ENCODE measurements at regions not wholly inside any gene's neighbourhood (a gene's known extent, or its start where the extent isn't known, plus 50 kb on each side); places are given as distances from the start of the nearest gene placed in this dataset.

DNA sequence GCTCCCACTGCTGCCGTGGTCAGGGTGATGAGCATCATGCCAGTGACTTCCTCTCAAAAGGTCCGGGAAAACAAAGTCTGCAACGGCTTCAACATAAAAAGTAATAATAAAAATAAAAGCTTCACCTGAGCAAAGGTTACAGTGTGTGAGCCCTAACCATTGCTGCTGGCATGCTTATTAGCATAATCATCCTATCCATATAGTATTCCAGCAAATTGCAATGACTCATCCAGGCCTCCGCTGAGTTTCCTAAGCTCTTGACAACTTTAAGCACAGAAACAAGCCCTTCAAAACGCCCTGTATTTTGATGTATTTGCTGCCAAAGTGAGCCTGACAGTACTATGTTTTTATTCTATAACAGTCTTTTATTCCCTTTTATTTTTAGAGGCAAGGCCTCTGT lies 100.5 kb downstream of the AASDH start:
- DNase-seq: no peak

DNA sequence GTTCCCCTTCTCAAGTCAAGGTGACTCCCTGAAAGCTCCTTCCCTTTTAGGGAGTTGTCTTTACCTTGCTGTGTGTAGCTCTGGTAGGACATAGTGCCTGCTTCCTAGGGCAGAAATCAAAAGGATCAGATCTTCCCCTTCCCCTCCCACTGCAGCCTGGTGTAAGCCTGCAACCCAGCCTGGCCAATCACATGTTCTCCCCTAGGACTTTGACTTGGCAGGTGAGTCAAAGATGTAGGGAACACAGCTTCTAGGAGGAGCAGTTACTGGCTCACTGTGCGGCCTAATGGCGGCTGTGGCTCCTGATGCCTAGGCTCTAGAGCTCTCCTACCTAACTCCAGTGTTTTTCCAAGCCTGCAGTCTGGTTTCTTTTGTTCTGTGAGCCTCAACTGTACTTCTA lies 103.9 kb downstream of the AASDH start:
- DNase-seq: no peak

DNA sequence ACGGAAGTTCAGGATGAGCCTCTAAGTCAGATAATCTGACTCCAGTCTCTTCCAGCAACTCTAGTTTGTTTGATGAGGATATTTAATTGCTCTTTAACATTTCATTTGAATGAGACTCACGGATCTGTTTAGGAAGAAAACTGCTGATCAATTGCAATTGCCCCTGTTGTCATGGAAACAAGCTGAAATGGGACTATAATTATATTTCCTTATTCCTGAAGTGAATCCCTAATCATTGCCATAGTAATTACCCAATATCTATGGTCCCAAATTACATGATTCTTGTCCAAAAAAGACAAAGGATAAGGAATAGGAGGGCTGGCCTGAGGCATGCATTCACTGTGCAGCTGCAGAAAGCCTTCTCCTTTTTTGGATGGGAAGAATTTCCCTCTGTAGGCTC lies 105.3 kb downstream of the AASDH start:
- no peak for DNase-seq

DNA sequence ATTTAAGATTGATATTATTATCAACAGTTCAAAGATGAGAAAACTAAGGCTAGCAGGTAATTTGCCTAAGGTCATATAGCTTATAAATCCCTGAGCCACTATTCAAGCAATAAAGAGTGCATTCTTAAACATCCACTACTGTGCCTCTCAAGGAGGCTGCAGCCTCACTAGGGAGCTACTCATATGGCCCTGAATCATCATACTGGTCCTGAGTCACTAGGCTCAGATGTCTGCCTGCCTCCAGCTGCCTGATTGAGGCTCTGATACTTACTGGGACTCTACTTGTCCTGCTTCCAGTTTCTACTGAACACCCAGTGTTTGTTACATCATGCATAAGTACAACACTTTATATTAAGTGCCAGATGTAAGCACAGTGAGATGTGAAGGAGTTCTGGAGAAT lies 110.7 kb downstream of the AASDH start:
- no peak for DNase-seq

DNA sequence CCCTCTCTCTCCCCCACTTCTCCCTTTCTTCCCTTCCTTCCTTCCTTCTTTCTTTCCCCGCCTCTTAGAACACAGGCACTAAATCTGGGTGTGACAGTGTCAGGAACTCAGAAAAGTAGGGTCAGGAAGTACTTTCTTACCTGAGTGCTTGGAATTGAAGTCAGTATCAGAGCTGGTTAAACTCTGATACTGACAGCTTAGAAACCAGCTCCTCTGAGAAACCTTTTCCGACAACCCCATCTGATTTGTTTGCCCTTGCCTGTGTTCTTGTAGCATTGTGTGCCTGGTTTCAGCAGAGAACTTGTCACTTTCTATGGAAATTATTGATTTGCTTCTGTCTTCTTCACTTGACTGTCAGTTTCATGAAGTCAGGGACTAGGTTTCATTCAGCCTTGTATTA lies 113.9 kb downstream of the AASDH start:
- DNase-seq: no peak

DNA sequence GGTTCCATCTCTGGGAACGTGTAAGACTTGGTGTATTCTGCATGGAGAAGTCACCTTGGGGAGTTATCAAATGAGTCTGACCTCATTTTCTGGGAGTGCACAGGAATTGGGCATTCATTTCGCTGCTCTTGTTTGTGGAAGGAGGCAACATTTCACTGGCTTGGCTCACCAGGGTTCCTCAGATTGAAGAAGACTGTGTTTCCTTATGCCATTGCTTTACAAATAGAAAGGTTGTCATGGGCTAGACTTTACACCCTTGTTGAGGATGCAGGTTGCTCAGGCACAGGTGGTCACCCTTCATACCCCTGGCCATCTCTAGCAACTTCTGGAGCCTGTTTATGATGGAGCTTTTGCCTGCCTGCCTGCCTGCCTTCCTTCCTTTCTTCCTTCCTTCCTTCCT lies 114.4 kb downstream of the AASDH start:
- no peak for DNase-seq

DNA sequence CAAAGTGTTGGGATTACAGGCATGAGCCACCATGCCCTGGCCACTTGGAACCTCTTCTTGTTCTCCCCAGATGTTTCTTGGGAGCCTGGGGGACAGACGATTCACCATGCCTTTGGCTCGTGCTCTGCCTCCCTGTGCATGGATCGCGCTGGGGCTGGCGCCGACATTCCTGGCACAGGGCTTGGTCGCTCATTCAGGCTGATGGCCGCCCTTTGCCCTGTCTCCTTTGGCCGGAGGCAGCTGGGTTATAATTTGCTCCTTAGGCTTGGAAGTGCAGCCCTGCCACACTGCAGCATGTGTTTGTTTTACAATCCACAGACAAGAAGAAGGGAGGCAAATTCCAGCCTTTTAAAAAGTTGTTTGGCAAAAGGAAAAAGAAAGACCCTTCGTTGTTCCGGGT lies 115.3 kb downstream of the AASDH start:
- DNase-seq: no peak

DNA sequence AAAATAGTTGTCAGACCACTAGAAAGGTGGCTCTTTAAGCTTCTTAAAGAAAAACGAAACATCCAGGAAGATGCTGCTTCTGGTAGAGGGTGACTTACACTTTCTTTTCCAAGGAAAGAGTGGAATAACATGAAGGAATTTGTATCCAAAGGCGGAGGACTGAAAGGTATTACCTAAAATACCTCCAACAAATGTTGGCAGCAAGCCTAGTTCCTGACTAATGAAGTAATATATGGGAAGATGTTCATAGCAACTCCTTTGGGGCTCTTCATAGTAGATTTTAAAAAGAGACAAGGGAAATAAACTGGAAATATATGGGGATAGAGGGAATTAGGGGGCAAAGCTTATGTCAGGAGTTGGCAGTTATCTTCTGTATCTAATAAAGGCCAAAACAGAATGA lies 116.2 kb downstream of the AASDH start:
- DNase-seq: peak; percentile 72

DNA sequence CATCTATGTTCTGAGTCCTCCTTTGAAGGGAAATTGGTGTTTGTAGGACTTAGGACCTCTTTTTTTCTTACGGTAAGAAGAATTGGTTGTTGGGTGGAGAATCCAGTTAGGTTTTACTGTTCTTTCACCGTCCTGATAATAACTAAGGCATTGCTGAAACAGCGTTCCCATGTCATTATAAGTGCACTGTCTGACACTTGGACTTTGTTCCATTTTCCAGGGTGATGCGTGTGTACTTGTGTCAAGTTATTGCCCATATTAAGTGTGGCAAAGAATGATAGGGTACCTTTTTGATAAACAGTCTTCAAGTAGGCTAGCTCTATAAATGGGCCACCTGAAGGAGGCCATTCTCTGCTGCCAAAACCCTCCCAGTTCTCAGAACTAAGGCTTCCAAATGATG lies 119.7 kb downstream of the AASDH start:
- no peak for DNase-seq

DNA sequence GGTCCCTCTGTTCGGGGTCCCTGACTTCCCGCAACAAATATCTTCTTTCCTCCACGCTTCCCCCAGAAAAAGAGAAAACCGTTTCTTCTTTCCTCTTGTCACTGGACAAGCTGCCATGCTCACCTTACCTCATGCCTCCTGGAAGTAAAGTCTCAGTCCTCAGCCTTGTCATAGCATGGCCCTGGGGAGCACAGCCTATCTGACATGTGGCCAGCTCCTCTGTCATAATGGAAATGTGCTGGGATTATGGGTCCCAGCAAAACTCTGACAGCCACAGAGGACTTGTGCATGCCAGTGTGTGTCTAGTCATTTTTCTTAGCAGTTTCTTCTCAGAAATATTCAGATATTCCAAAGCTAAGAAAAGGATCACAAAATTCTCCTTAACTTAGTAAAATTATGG lies 122.4 kb downstream of the AASDH start:
- no peak for DNase-seq

DNA sequence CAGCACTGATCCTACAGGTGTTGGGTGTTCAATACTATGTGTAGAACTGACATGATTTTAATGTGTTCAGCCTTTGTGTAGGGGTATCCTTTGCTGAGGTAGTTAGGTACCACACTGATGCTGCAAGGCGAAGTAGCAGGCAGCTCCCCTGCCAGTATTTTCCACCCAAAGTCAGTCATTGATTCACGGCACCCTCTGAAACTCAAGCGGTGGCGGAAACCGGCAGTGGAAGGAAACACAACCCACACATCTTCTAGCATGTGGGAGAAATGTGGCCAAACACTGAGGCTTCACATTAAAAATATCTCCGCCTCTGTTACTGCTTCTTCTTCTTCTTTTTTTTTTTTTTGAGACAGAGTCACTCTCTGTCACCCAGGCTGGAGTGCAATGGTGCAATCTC lies 126.3 kb downstream of the AASDH start:
- DNase-seq: no peak

DNA sequence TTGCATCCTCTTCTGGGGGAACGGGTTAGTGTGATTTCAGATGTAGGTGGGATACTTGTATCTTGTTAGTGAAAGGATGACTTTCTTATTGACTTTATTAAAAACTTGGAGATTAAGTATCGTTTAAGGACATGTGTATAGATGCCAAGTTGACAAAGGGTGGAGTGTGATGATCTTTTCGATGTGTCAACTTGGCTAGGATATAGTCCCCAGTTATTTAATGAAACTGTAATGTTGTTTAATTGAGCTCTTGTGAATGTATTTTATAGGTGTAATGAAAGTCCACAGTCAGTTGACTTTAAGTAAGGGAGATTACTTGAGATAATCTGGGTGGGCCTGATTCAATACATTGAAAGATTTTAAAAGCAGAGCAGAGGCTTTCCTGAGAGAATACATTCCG lies 127.0 kb downstream of the AASDH start:
- no peak for DNase-seq

DNA sequence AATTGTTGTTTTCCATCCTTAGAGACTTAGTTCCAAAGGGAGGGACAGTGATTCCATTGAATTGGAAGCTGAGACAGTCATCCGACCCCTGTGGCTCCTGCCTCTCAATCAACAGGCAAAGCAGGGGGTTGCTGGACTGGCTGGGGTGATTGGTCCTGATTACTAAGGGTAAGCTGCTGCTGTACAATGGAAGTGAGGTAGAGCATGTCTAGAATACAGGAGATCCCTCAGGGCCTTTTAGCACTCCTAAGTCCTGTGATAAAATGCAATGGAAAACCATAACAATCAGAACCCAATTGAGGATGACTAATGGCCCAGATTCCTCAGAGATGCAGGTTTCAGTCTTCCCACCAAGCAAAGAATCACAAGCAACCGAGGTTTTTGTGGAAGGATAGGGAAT lies 127.6 kb downstream of the AASDH start:
- peak; percentile 32 for DNase-seq

DNA sequence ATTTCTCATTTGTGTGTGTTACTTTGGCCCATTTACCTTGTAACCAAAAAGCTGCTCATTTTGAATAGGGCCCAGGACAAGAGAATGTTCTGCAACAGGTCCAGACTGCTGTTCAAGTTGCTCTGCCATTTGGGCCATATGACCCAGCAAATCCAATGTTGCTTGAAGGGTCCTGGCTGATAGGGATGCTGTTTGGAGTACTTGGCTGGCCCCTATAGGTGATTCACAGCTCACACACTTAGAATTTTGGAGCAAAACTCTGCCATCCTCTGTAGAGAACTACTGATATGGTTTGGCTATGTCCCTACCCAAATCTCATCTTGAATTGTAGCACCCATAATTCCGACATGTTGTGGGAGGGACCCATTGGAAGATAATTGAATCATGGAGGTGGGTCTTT lies 131.5 kb downstream of the AASDH start:
- DNase-seq: no peak

DNA sequence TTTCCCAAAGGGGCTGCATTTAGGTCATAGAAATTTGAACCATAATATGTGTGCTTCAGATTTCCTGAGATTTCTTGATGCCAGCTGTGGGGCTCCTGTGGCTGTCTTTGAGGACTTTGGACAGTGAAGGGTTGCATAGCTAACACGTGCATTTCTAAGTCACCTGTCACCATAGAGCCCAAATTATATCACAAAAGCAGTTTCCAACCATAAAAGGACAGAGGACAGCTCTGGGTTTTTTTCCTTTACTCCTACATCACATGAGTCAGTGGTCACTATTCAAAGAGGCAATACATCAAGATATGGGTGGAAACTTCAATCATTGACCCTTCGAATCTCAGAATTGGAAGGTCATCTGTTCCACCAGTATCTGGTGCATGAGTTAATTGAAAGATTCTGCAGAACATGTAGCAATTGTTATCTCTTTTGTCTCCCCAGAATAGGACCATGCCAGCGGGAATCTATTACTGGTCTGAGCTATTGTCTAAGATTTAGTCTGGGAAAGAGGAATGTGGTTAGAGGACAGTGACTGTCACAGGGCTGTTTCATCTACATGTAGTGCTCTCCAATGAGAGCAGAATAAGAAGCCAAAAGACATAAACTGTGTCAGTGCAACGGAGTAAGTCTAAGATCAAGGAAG lies 133.5 kb downstream of the AASDH start:
- DNase-seq: no peak

DNA sequence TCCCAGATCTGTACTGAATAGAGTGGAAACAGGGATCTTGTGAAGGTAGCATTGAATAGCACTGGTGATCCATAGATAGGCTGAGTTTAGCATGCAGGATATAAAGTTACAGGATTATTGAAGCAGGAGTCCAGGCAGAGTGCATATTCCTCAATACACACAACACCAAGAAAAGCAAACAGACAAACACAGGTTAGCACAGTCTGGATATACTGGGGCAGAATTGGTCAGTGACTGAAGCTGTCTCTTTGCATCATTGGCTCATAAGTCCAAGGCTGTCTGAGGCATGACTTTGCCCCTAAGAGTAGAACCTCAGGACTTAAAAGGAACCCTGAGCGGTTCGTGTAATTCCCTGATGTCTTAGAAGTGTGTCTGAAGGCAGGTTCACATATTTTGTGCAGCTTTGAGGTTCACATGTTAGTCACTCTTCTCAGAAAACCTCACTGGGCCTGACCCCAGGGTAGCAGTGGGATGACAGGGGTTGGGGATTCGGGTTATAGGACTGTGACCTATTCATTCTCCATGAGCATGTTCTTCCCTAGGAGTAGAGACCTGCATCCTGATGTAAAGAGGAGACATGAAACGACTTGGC lies 134.6 kb downstream of the AASDH start:
- DNase-seq: no peak

DNA sequence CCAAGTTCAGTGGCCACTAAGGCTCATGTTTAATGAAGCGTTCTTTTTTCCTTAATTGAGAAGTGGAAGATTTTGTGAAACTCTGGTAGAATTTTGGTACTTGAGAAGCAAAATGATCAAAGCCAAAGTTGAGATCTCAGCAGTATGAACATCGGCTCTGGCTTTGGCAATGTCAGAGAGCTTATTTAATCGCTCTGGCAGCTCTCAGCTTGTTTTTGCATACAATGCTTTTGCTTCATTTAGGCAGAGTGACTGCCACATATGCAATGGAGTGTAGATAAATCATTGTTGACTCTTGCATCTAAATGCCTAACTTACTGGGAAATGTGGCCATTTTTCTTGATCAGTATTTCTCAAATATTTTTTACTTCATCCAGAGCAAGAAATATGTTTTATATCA lies 135.7 kb downstream of the AASDH start:
- no peak for DNase-seq

DNA sequence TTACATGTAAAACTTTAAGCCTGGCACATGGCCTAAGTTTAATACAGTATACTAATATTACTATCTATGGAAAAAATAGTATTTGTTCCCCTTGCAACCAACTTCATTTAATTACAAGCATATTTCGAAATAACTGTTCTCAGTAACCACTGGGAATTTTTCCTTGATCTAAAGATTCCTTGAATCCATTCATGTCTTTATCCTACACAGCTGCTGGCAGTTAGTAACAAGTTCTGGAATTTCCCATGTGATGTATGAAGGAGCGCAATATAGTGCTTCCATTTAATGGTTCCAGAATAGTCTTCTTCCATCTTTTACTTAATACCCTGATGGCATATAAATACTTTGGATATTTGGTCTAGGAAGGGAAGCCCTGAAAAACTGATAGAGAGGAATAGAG lies 136.5 kb downstream of the AASDH start:
- DNase-seq: no peak

DNA sequence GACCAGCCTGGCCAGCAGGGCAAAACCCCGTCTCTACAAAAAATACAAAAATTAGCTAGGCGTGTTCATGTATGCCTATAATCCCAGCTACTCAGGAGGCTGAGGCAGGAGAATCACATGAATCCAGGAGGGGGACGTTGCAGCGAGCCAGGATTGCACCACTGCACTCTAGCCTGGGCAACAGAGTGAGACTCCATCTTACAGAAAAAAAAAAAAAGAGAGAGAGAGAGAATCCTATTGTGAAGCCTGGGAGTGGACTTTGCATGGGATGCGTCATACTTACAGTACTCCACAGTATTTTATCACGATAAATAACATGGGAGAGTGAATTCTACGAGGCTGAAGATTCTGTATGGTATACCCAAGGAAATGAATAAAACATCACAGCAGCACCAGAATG lies 139.6 kb downstream of the AASDH start:
- DNase-seq: no peak

DNA sequence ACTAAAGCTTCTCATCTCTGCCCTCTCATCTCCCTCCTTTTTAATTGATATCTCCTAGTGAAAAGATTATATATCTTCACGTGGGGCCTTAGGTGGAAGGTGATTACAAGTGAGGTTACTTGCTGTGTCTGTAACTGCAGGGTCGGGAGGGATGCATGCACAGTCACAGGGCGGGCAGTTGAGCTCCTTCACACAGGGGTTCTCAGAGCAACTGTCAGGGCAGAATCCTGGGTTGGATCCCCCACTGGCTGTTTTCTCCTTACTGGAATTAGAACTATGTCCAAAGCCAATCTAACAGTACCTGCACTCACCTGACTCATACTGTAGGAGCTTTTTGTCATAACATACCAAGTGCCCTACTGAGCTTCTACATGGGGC lies 141.1 kb downstream of the AASDH start:
- no peak for DNase-seq

DNA sequence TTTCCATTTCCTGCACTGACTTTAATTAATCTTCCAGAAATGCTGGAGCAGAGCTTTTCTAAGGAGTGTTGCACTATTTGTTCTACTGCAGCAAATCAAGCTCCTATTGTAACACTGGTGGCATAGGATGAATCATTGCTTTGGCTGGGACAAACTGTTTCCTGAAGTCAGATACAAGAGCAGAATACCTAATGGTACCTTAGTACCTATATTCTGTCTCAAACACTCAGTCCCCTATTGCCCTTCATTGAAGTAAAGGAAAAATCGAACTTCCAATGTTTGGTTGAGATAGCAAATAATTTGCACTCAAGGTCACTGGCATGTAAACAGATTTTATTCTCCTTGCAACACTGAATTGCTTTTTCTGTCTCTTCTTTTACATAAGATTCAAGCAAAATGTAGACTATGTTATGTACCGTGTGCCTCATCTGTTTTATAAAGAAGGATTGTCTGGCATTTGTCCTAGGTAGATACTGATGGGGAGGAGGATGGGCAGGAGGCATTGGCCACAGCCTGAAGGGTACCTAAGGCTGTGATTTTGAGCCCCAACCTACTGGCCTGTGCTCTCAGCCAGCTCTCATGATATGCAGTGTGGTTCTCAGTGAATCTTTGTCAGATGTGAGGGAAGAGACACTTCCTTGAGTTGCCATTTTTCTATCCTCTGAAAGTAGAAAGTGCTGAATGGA lies 141.6 kb downstream of the AASDH start:
- no peak for DNase-seq

DNA sequence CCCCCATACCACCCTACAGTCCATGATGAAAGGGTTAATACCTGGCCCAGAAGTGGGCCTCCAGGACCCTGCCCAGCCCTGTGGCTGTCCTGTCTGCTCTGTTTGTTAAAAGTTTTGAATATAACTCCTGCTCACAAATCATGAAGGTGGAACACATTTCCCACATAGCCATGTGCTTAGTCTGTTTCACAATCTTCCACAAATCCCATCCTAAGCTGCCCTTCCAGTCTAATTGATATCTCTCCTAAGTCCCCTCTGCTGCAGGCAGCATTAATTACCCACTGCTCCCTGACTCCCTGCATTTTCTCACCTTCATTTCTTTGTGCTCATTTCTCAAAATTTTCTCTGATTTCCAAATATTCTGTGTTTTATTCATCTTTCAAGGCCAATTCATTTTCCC lies 142.6 kb downstream of the AASDH start:
- no peak for DNase-seq

DNA sequence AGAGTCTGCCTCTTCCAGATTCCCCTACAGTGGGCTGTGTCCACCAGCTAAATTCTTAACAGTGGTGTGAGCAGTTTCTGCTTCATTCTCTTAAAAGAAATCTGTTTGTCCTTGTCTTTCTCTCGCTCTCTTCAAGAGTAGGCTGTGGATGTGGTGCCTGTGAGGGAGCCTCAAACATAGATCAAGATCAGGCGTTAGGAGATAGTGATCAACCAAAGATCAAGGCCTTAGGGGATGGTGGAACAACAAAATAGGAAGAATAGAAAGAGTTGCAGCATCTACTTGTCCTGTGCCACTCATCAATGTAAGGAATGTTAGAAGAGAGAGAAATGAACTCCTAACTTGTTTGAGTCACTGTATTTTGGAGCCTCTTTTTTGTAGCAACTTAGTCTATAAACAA lies 144.2 kb downstream of the AASDH start:
- no peak for DNase-seq

DNA sequence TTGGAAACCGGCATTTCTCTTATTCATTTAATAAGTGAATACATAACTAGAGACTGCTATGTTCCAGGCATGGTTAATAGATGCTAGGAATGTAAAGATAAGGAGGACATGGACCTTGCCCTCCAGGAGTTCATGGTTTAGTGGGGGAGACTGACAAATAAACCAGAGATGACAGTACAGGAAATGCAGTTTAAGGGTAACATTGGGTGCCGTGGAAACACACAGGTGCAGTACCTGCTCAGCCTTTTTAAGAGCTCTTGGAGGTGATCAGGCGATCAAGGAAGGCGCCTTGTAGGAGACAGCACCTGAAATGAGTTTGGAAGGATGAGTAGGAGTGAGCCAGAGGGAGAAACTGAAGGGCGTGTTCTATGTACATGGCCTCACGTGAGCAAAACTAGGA lies 145.8 kb downstream of the AASDH start:
- peak; percentile 35 for DNase-seq

Data from NCI-H226 (cell line).